ENCODE measurements at regions not wholly inside any gene's neighbourhood (a gene's known extent, or its start where the extent isn't known, plus 50 kb on each side); places are given as distances from the start of the nearest gene placed in this dataset.

DNA sequence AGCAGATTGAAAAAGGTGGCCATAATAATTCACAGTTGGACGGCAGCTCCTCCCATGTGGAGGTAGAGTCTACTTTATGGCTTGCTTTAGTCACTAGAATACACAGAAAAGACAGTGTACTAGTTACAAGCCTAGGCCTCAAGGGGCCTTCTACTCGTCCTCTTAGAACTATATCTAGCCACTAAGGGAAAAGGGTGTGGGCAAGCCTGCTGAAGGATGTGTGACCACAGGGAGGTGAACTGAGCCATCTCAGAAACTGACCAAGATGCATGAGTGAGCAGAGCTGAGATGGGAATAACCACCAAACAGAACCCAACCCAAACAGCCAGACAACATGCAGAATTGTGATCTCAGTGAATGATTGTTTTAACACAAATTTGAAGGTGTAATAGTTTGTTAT is 335.6 kb upstream of the LMCD1 start:
- TF ChIP-seq, protein P1, sequence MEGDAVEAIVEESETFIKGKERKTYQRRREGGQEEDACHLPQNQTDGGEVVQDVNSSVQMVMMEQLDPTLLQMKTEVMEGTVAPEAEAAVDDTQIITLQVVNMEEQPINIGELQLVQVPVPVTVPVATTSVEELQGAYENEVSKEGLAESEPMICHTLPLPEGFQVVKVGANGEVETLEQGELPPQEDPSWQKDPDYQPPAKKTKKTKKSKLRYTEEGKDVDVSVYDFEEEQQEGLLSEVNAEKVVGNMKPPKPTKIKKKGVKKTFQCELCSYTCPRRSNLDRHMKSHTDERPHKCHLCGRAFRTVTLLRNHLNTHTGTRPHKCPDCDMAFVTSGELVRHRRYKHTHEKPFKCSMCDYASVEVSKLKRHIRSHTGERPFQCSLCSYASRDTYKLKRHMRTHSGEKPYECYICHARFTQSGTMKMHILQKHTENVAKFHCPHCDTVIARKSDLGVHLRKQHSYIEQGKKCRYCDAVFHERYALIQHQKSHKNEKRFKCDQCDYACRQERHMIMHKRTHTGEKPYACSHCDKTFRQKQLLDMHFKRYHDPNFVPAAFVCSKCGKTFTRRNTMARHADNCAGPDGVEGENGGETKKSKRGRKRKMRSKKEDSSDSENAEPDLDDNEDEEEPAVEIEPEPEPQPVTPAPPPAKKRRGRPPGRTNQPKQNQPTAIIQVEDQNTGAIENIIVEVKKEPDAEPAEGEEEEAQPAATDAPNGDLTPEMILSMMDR (IDR thresholded peaks at IDR 0.05; ENCODE audit: low read length), result no peak
- TF ChIP-seq EZH2 (IDR thresholded peaks at IDR 0.05; ENCODE audit: borderline replicate concordance, low read length), result no peak

All from OCI-LY1 (cell line).